ENCODE measurements at regions not wholly inside any gene's neighbourhood (a gene's known extent, or its start where the extent isn't known, plus 50 kb on each side); places are given as distances from the start of the nearest gene placed in this dataset.

DNA sequence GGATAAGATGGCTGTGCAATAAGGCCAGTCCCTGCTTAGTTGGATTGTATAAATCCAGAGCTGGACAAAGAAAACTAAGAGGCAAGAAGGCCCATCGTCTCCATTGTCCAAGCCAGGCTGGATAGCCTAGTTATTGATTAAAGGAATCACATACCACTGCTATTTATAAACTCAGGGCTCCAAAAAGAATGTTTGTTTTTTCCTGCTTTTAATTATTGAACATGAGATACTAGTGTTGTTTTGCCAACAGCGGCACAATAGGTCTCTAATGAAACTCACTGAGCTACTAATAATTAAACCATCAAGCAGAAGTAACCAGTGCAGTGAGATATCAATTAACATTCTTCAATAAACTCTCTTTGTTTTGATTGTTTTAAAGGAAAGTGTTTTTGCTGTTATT is 259.7 kb downstream of the INSC start:
- TF ChIP-seq, protein P1, sequence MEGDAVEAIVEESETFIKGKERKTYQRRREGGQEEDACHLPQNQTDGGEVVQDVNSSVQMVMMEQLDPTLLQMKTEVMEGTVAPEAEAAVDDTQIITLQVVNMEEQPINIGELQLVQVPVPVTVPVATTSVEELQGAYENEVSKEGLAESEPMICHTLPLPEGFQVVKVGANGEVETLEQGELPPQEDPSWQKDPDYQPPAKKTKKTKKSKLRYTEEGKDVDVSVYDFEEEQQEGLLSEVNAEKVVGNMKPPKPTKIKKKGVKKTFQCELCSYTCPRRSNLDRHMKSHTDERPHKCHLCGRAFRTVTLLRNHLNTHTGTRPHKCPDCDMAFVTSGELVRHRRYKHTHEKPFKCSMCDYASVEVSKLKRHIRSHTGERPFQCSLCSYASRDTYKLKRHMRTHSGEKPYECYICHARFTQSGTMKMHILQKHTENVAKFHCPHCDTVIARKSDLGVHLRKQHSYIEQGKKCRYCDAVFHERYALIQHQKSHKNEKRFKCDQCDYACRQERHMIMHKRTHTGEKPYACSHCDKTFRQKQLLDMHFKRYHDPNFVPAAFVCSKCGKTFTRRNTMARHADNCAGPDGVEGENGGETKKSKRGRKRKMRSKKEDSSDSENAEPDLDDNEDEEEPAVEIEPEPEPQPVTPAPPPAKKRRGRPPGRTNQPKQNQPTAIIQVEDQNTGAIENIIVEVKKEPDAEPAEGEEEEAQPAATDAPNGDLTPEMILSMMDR (IDR thresholded peaks at IDR 0.05; ENCODE audit: poor library complexity), result no peak
- TF ChIP-seq EZH2 (IDR thresholded peaks at IDR 0.05; ENCODE audit: borderline replicate concordance), result no peak
